HepG2 (cell line): ENCODE measurements at regions not wholly inside any gene's neighbourhood (a gene's known extent, or its start where the extent isn't known, plus 50 kb on each side); places are given as distances from the start of the nearest gene placed in this dataset.

Source experiments
- ATAC-seq: fragments of 200-7000 bp; cut with Tn5 transposase; 3 replicates; pipeline ENCODE4 v1.9.1; 2020; ENCODE audit warnings: mild to moderate bottlenecking, moderate library complexity
- BruUV-seq: library from RNA; stranded (reverse); fragments of 400-500 nt; replicated peaks from 2 replicates; lab custom pipeline; 2021; lab: Mats Ljungman, UMichigan
- CTCF ChIA-PET: fragments of 300-600 bp; formaldehyde crosslinking; extraction: SDS; loops from one replicate; lab custom pipeline; 2021; ENCODE audit warnings: low total read pairs, inconsistent platforms, low intra/inter-chr PET ratio; lab: Yijun Ruan, JAX
- POLR2A ChIA-PET: fragments of 350-600 bp; sonication (Branson Sonifier 250); formaldehyde crosslinking; loops from one replicate; lab custom pipeline; 2020; ENCODE audit warnings: antibody characterized with exemption, inconsistent platforms; lab: Yijun Ruan, JAX
- DNase-seq: peaks from one replicate; pipeline ENCODE4 v3.0.0-alpha.2; 2015; ENCODE audit warnings: low spot score
- FAIRE-seq: peaks from 3 replicates; lab custom pipeline; 2011; peaks lifted over from hg19 to GRCh38; lab: Jason Lieb, UNC
- H2AFZ ChIP-seq: one replicate; pipeline ENCODE4 v1.6.1; 2011; ENCODE audit warnings: low read length, inconsistent platforms
- H3K27ac ChIP-seq: fragments of 300-600 bp; 3 replicates; pipeline ENCODE4 v1.8.0; 2011; ENCODE audit warnings: mixed run types, mild to moderate bottlenecking, mixed read lengths, low read length, inconsistent platforms; ENCODE audit not compliant: insufficient read depth; ENCODE audit errors: extremely low read length
- H3K27me3 ChIP-seq, 2 experiments: fragments of 200-600 bp in 1 of 2; 2 replicates in 1 of 2; 3 replicates in 1 of 2; pipeline versions ENCODE4 v1.6.0 to v1.8.0; 2011; ENCODE audit warnings: low read length in 2 of 2, mild to moderate bottlenecking in 2 of 2, moderate library complexity in 2 of 2, inconsistent platforms in 1 of 2; ENCODE audit not compliant: insufficient read depth in 2 of 2, control insufficient read depth in 1 of 2
- H3K36me3 ChIP-seq, 2 experiments: fragments of 200-600 bp in 1 of 2; replicated peaks in 1 of 2; 2 replicates in 1 of 2; 3 replicates in 1 of 2; pipeline versions ENCODE4 v1.5.1 to v1.8.0; 2011; ENCODE audit warnings: low read length in 2 of 2, inconsistent platforms in 1 of 2; ENCODE audit not compliant: insufficient read depth in 2 of 2, control insufficient read depth in 1 of 2
- H3K4me1 ChIP-seq: 2 replicates; pipeline ENCODE4 v1.5.1; 2012; ENCODE audit warnings: low read length, inconsistent platforms; ENCODE audit not compliant: insufficient read depth
- H3K4me2 ChIP-seq: 2 replicates; pipeline ENCODE4 v1.6.0; 2011; ENCODE audit warnings: low read depth, low read length, inconsistent platforms
- H3K4me3 ChIP-seq, 3 experiments: fragments of 200-600 bp in 1 of 3; sonication (generic), shearing (Covaris generic) in 1 of 3; replicated peaks in 1 of 3; 2 replicates each; pipeline ENCODE4 v1.5.1; 2011 to 2016; ENCODE audit warnings: low read length in 3 of 3, inconsistent platforms in 2 of 3, low read depth in 2 of 3, mild to moderate bottlenecking in 2 of 3, control low read depth in 1 of 3, mixed read lengths in 1 of 3; ENCODE audit not compliant: insufficient read depth in 1 of 3
- H3K79me2 ChIP-seq: one replicate; pipeline ENCODE4 v1.6.1; 2011; ENCODE audit warnings: low read length, inconsistent platforms; ENCODE audit not compliant: insufficient read depth
- H3K9ac ChIP-seq: 2 replicates; pipeline ENCODE4 v1.6.0; 2011; ENCODE audit warnings: mild to moderate bottlenecking, low read depth, low read length, inconsistent platforms; ENCODE audit not compliant: insufficient read depth
- H3K9me3 ChIP-seq: 2 replicates; pipeline ENCODE4 v1.5.1; 2012; ENCODE audit warnings: mild to moderate bottlenecking, low read length
- H4K20me1 ChIP-seq: 2 replicates; pipeline ENCODE4 v1.6.0; 2011; ENCODE audit warnings: inconsistent platforms, mild to moderate bottlenecking, low read length, moderate library complexity; ENCODE audit not compliant: insufficient read depth
- EHMT2 ChIP-seq: fragments of 200-600 bp; sonication (generic); IDR thresholded peaks from 2 replicates; pipeline ENCODE4 v1.7.0; 2017; ENCODE audit warnings: antibody characterized with exemption, low read depth, low read length, borderline replicate concordance
- HDAC6 ChIP-seq: fragments of 200-600 bp; sonication (generic); IDR thresholded peaks from 2 replicates; pipeline ENCODE4 v1.7.0; 2017; ENCODE audit warnings: mild to moderate bottlenecking, antibody characterized with exemption, low read length, low read depth
- KAT8 ChIP-seq: IDR thresholded peaks from 2 replicates; pipeline ENCODE4 v1.6.1; 2016; ENCODE audit warnings: missing genetic modification reagents, missing compliant biosample characterization
- SALL2 ChIP-seq: sonication (generic); formaldehyde crosslinking; IDR thresholded peaks from 2 replicates; pipeline ENCODE4 v1.8.1; 2023; ENCODE audit warnings: mild to moderate bottlenecking, missing genetic modification reagents, inconsistent platforms
- SMAD1 ChIP-seq: sonication (generic); formaldehyde crosslinking; IDR thresholded peaks from 2 replicates; pipeline ENCODE4 v1.4.0; 2020; ENCODE audit warnings: missing genetic modification reagents, low read depth, mild to moderate bottlenecking, borderline replicate concordance
- ZC3H4 ChIP-seq: sonication (generic); formaldehyde crosslinking; IDR thresholded peaks from 2 replicates; pipeline ENCODE4 v1.4.0; 2020; ENCODE audit warnings: missing genetic modification reagents, borderline replicate concordance
- ZFP90 ChIP-seq: sonication (generic); formaldehyde crosslinking; IDR thresholded peaks from 2 replicates; pipeline ENCODE4 v1.8.0; 2022; ENCODE audit warnings: missing genetic modification reagents, mild to moderate bottlenecking, inconsistent platforms, borderline replicate concordance
- ZNF331 ChIP-seq: sonication (generic); formaldehyde crosslinking; IDR thresholded peaks from 2 replicates; pipeline ENCODE4 v1.4.0; 2020; ENCODE audit warnings: missing genetic modification reagents
- ZNF335 ChIP-seq: sonication (generic); formaldehyde crosslinking; IDR thresholded peaks from 2 replicates; pipeline ENCODE4 v1.4.0; 2020; ENCODE audit warnings: missing genetic modification reagents
- ZNF614 ChIP-seq: IDR thresholded peaks from 2 replicates; pipeline ENCODE4 v1.6.1; 2018; ENCODE audit warnings: missing biosample characterization, missing genetic modification reagents, inconsistent platforms, borderline replicate concordance
- ZNF782 ChIP-seq: sonication (generic); formaldehyde crosslinking; IDR thresholded peaks from 2 replicates; pipeline ENCODE4 v1.4.0; 2020; ENCODE audit warnings: missing genetic modification reagents, mild to moderate bottlenecking, borderline replicate concordance
- ZNF891 ChIP-seq: sonication (generic); formaldehyde crosslinking; IDR thresholded peaks from 2 replicates; pipeline ENCODE4 v1.5.0; 2020; ENCODE audit warnings: mild to moderate bottlenecking, missing genetic modification reagents
- ZSCAN30 ChIP-seq: sonication (generic); formaldehyde crosslinking; IDR thresholded peaks from 2 replicates; pipeline ENCODE4 v1.5.0; 2020; ENCODE audit warnings: mild to moderate bottlenecking, missing genetic modification reagents
- WGBS: methylation state at CpG from one replicate; pipeline ENCODE4 v1.1.6; 2017; ENCODE audit warnings: low lambda C conversion rate; 5-methylcytosine and 5-hydroxymethylcytosine counted together
- in situ Hi-C: cut with HindIII; loops from 2 replicates; pipeline ENCODE4 v1.10.0; 2017; ENCODE audit warnings: low pct_unique_long_range_greater_than_20kb; ENCODE audit not compliant: extremely low pct_ligation_motif_present
- intact Hi-C: fragments of 100-400 bp; cut with micrococcal nuclease; formaldehyde crosslinking; loops from one replicate; pipeline ENCODE4 v1.10.0; 2022; ENCODE audit not compliant: unreplicated experiment
- TF ChIP-seq, protein P1 (sequence below): sonication (generic); formaldehyde crosslinking; conservative IDR thresholded peaks from 2 replicates; pipeline ENCODE4 v1.4.0; 2020; ENCODE audit warnings: missing genetic modification reagents
- TF ChIP-seq, protein P2 (sequence below): sonication (generic); formaldehyde crosslinking; IDR thresholded peaks from 2 replicates; pipeline ENCODE4 v1.5.1; 2020; ENCODE audit warnings: mild to moderate bottlenecking, missing genetic modification reagents, moderate library complexity
- TF ChIP-seq, protein P3 (sequence below): sonication (generic); formaldehyde crosslinking; IDR thresholded peaks from 2 replicates; pipeline ENCODE4 v1.4.0; 2020; ENCODE audit warnings: mild to moderate bottlenecking, missing genetic modification reagents
- TF ChIP-seq, protein P4 (sequence below): sonication (generic); formaldehyde crosslinking; IDR thresholded peaks from 2 replicates; pipeline ENCODE4 v1.5.1; 2020; ENCODE audit warnings: missing genetic modification reagents, mild to moderate bottlenecking, borderline replicate concordance
- TF ChIP-seq, protein P5 (sequence below): sonication (generic); formaldehyde crosslinking; IDR thresholded peaks from 2 replicates; pipeline ENCODE4 v1.5.0; 2020; ENCODE audit warnings: mild to moderate bottlenecking, low read depth, missing genetic modification reagents, borderline replicate concordance

DNA sequence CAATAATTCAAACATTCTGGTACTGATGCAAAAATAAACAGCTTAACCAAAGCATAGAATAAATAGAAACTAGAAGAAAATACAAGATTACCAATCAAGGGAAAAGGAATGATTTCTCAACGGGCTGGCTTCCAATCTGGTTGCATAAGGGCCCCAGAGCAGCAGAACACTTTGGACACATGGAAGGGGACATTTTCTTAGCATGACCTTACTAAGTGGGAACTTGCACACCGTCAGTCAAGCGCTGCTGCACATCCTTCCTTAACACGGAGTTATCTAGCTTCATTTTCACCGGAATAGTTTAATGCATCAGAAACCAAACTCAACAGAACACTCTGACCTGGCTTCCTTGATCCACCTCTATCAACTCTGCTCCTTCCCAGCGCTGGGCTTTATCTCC is 388.5 kb downstream of the VPS13C start (continued):
- TF ChIP-seq, protein P1, sequence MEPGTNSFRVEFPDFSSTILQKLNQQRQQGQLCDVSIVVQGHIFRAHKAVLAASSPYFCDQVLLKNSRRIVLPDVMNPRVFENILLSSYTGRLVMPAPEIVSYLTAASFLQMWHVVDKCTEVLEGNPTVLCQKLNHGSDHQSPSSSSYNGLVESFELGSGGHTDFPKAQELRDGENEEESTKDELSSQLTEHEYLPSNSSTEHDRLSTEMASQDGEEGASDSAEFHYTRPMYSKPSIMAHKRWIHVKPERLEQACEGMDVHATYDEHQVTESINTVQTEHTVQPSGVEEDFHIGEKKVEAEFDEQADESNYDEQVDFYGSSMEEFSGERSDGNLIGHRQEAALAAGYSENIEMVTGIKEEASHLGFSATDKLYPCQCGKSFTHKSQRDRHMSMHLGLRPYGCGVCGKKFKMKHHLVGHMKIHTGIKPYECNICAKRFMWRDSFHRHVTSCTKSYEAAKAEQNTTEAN: no peak
- TF ChIP-seq ZNF891 (no peak), EHMT2 (no peak), ZNF782 (CRISPR knock-in tag) (no peak), ZNF331 (CRISPR knock-in tag) (no peak)
- TF ChIP-seq, protein P2, sequence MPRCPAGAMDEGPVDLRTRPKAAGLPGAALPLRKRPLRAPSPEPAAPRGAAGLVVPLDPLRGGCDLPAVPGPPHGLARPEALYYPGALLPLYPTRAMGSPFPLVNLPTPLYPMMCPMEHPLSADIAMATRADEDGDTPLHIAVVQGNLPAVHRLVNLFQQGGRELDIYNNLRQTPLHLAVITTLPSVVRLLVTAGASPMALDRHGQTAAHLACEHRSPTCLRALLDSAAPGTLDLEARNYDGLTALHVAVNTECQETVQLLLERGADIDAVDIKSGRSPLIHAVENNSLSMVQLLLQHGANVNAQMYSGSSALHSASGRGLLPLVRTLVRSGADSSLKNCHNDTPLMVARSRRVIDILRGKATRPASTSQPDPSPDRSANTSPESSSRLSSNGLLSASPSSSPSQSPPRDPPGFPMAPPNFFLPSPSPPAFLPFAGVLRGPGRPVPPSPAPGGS: no peak

DNA sequence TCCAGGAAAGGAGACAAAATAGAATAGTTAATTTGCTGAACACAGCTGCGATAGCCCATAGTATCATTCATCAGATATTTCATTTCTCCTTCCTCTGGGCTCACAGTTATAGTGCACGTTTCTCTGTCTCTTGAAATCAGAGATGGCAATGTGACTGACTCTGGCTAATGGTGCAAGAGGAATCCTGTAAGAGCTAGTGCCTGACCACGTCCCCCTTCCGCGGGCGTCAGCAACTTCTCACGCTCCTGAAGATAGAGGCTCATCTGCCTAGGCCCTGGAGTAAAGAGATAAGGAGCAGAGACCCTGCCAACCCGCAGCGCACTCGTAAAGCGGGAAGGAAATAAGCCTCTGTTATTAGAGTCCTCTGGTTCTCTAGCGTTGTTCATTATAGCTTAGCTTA is 391.8 kb downstream of the VPS13C start:
- 20% methylated on average over 12 of the region's 12 CpGs for WGBS
- Histone ChIP-seq H3K27me3 (peaks cover 0 to 9% of the 10 kb centered on the region in 2 experiments; a peak in 3 of 5 replicates), H3K4me3 (no peak overlapping the region), H4K20me1 (no peaks in the 10 kb centered on the region), H3K9me3 (no peaks in the 10 kb centered on the region), H2AFZ (no peak overlapping the region), H3K36me3 (no peaks in the 10 kb centered on the region), H3K79me2 (no peaks in the 10 kb centered on the region), H3K4me2 (no peak overlapping the region), H3K4me1 (no peaks in the 10 kb centered on the region), H3K27ac (no peak overlapping the region), H3K9ac (no peak overlapping the region)
- in situ Hi-C loops (no loop called here), intact Hi-C loops (no loop called here)
- DNase-seq (no peak), FAIRE-seq (no peak), ATAC-seq (no peak)
- ChIA-PET CTCF (no interaction called here), POLR2A (no interaction called here)
- BruUV-seq: no TSS peak
- no peak for TF ChIP-seq ZFP90 (CRISPR knock-in tag)
- no peak for TF ChIP-seq KAT8 (CRISPR knock-in tag)
- no peak for TF ChIP-seq HDAC6
- no peak for TF ChIP-seq ZSCAN30
- TF ChIP-seq, protein P3, sequence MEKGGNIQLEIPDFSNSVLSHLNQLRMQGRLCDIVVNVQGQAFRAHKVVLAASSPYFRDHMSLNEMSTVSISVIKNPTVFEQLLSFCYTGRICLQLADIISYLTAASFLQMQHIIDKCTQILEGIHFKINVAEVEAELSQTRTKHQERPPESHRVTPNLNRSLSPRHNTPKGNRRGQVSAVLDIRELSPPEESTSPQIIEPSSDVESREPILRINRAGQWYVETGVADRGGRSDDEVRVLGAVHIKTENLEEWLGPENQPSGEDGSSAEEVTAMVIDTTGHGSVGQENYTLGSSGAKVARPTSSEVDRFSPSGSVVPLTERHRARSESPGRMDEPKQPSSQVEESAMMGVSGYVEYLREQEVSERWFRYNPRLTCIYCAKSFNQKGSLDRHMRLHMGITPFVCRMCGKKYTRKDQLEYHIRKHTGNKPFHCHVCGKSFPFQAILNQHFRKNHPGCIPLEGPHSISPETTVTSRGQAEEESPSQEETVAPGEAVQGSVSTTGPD (CRISPR knock-in tag): no peak
- TF ChIP-seq SMAD1 (CRISPR knock-in tag): no peak
- no peak for TF ChIP-seq ZNF335 (CRISPR knock-in tag)
- no peak for TF ChIP-seq SALL2
- TF ChIP-seq ZNF614 (CRISPR knock-in tag): no peak
- no peak for TF ChIP-seq ZC3H4 (CRISPR knock-in tag)
- TF ChIP-seq, protein P4, sequence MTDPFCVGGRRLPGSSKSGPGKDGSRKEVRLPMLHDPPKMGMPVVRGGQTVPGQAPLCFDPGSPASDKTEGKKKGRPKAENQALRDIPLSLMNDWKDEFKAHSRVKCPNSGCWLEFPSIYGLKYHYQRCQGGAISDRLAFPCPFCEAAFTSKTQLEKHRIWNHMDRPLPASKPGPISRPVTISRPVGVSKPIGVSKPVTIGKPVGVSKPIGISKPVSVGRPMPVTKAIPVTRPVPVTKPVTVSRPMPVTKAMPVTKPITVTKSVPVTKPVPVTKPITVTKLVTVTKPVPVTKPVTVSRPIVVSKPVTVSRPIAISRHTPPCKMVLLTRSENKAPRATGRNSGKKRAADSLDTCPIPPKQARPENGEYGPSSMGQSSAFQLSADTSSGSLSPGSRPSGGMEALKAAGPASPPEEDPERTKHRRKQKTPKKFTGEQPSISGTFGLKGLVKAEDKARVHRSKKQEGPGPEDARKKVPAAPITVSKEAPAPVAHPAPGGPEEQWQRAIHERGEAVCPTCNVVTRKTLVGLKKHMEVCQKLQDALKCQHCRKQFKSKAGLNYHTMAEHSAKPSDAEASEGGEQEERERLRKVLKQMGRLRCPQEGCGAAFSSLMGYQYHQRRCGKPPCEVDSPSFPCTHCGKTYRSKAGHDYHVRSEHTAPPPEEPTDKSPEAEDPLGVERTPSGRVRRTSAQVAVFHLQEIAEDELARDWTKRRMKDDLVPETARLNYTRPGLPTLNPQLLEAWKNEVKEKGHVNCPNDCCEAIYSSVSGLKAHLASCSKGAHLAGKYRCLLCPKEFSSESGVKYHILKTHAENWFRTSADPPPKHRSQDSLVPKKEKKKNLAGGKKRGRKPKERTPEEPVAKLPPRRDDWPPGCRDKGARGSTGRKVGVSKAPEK (CRISPR knock-in tag): no peak
- TF ChIP-seq, protein P5, sequence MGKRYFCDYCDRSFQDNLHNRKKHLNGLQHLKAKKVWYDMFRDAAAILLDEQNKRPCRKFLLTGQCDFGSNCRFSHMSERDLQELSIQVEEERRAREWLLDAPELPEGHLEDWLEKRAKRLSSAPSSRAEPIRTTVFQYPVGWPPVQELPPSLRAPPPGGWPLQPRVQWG (CRISPR knock-in tag): no peak
